H9 (cell line): ENCODE measurements at regions not wholly inside any gene's neighbourhood (a gene's known extent, or its start where the extent isn't known, plus 50 kb on each side); places are given as distances from the start of the nearest gene placed in this dataset.

Experiments used
- DNase-seq: peaks from one replicate; pipeline ENCODE4 v3.0.0-alpha.2; 2017
- H2AFZ ChIP-seq: one replicate; pipeline ENCODE4 v1.6.1; 2013; ENCODE audit warnings: mild to moderate bottlenecking, low read length, control low read depth, moderate library complexity
- H2AK5ac ChIP-seq: 2 replicates; pipeline ENCODE4 v1.6.1; 2013; ENCODE audit warnings: low read length, control low read depth, mixed read lengths; ENCODE audit not compliant: insufficient read length
- H2BK120ac ChIP-seq: one replicate; pipeline ENCODE4 v1.6.1; 2013; ENCODE audit warnings: low read depth, mild to moderate bottlenecking, low read length, control low read depth, inconsistent platforms; ENCODE audit not compliant: poor library complexity, severe bottlenecking
- H2BK12ac ChIP-seq: 2 replicates; pipeline ENCODE4 v1.6.1; 2013; ENCODE audit warnings: low read length, control low read depth, mixed read lengths, low read depth; ENCODE audit not compliant: insufficient read length
- H2BK15ac ChIP-seq: 2 replicates; pipeline ENCODE4 v1.6.1; 2013; ENCODE audit warnings: low read depth, low read length, control low read depth
- H2BK20ac ChIP-seq: one replicate; pipeline ENCODE4 v1.6.1; 2013; ENCODE audit warnings: low read depth, mild to moderate bottlenecking, low read length, control low read depth, inconsistent platforms; ENCODE audit not compliant: poor library complexity, severe bottlenecking
- H2BK5ac ChIP-seq: 2 replicates; pipeline ENCODE4 v1.6.1; 2013; ENCODE audit warnings: low read length, control low read depth, mixed read lengths; ENCODE audit not compliant: insufficient read length
- H3K14ac ChIP-seq: 2 replicates; pipeline ENCODE4 v1.6.1; 2013; ENCODE audit warnings: low read length, control low read depth; ENCODE audit not compliant: insufficient read depth
- H3K18ac ChIP-seq: 2 replicates; pipeline ENCODE4 v1.6.1; 2013; ENCODE audit warnings: low read depth, mild to moderate bottlenecking, mixed read lengths, low read length, control low read depth; ENCODE audit not compliant: insufficient read length
- H3K23ac ChIP-seq: 2 replicates; pipeline ENCODE4 v1.6.1; 2013; ENCODE audit warnings: low read length, control low read depth, mixed read lengths, low read depth; ENCODE audit not compliant: insufficient read length
- H3K23me2 ChIP-seq: 2 replicates; pipeline ENCODE4 v1.6.1; 2013; ENCODE audit warnings: low read depth, mild to moderate bottlenecking, mixed read lengths, low read length, control low read depth; ENCODE audit not compliant: insufficient read length, poor library complexity, severe bottlenecking
- H3K27ac ChIP-seq: 2 replicates; pipeline ENCODE4 v1.5.1; 2013; ENCODE audit warnings: low read length, control low read depth, mixed read lengths, low read depth; ENCODE audit not compliant: insufficient read length
- H3K27me3 ChIP-seq: 2 replicates; pipeline ENCODE4 v1.6.1; 2013; ENCODE audit warnings: low read length, control low read depth, inconsistent platforms; ENCODE audit not compliant: insufficient read depth
- H3K4ac ChIP-seq: 2 replicates; pipeline ENCODE4 v1.6.1; 2013; ENCODE audit warnings: low read depth, mild to moderate bottlenecking, control low read depth, inconsistent platforms, low read length, moderate library complexity
- H3K4me1 ChIP-seq: 2 replicates; pipeline ENCODE4 v1.6.1; 2013; ENCODE audit warnings: low read length, control low read depth, inconsistent platforms; ENCODE audit not compliant: insufficient read depth
- H3K4me2 ChIP-seq: 2 replicates; pipeline ENCODE4 v1.6.1; 2013; ENCODE audit warnings: low read length, control low read depth, mixed read lengths; ENCODE audit not compliant: insufficient read length, insufficient read depth
- H3K56ac ChIP-seq: 2 replicates; pipeline ENCODE4 v1.6.1; 2013; ENCODE audit warnings: low read depth, mild to moderate bottlenecking, mixed read lengths, low read length, control low read depth; ENCODE audit not compliant: insufficient read length
- H3K79me1 ChIP-seq: 2 replicates; pipeline ENCODE4 v1.6.1; 2013; ENCODE audit warnings: low read depth, mild to moderate bottlenecking, moderate library complexity, low read length, control low read depth, inconsistent platforms; ENCODE audit not compliant: insufficient read depth, poor library complexity, severe bottlenecking
- H3K79me2 ChIP-seq: 2 replicates; pipeline ENCODE4 v1.6.1; 2013; ENCODE audit warnings: low read length, control low read depth, inconsistent platforms; ENCODE audit not compliant: insufficient read depth
- H3K9ac ChIP-seq: 2 replicates; pipeline ENCODE4 v1.6.1; 2013; ENCODE audit warnings: low read length, control low read depth, mixed read lengths; ENCODE audit not compliant: insufficient read length; ENCODE audit errors: extremely low read depth
- H3K9me3 ChIP-seq: one replicate; pipeline ENCODE4 v1.6.1; 2013; ENCODE audit warnings: low read depth, low read length, inconsistent platforms; ENCODE audit not compliant: control insufficient read depth
- H3T11ph ChIP-seq: one replicate; pipeline ENCODE4 v1.6.1; 2013; ENCODE audit warnings: mild to moderate bottlenecking, low read length, control low read depth, inconsistent platforms
- H4K20me1 ChIP-seq: one replicate; pipeline ENCODE4 v1.6.1; 2013; ENCODE audit not compliant: control insufficient read depth, insufficient read length, insufficient read depth
- H4K5ac ChIP-seq: 2 replicates; pipeline ENCODE4 v1.6.1; 2013; ENCODE audit warnings: low read depth, mild to moderate bottlenecking, mixed read lengths, low read length, control low read depth; ENCODE audit not compliant: insufficient read length
- H4K8ac ChIP-seq: replicated peaks from 2 replicates; pipeline ENCODE4 v1.6.1; 2013; ENCODE audit warnings: low read length, control low read depth, mixed read lengths, low read depth; ENCODE audit not compliant: insufficient read length
- H4K91ac ChIP-seq: 2 replicates; pipeline ENCODE4 v1.6.1; 2013; ENCODE audit warnings: low read depth, mild to moderate bottlenecking, moderate library complexity, mixed read lengths, low read length, control low read depth; ENCODE audit not compliant: insufficient read length
- H3K27ac Mint-ChIP-seq, 3 experiments: 2 replicates in 2 of 3; 3 replicates in 1 of 3; pipeline ENCODE4 v1.8.0; 2020 to 2021; ENCODE audit warnings: mixed read lengths in 3 of 3, mild to moderate bottlenecking in 1 of 3, moderate library complexity in 1 of 3
- H3K27me3 Mint-ChIP-seq: 2 replicates; pipeline ENCODE4 v1.8.0; 2021; ENCODE audit warnings: low read depth, mild to moderate bottlenecking, moderate library complexity, mixed read lengths
- H3K36me3 Mint-ChIP-seq, 3 experiments: 2 replicates in 2 of 3; 3 replicates in 1 of 3; pipeline ENCODE4 v1.8.0; 2020 to 2021; ENCODE audit warnings: low read depth in 3 of 3, mixed read lengths in 3 of 3; ENCODE audit not compliant: insufficient read depth in 1 of 3
- H3K4me1 Mint-ChIP-seq, 2 experiments: 2 replicates each; pipeline ENCODE4 v1.8.0; 2020; ENCODE audit warnings: mixed read lengths in 2 of 2
- H3K4me3 Mint-ChIP-seq, 2 experiments: 2 replicates in 1 of 2; 3 replicates in 1 of 2; pipeline ENCODE4 v1.8.0; 2020 to 2021; ENCODE audit warnings: mild to moderate bottlenecking in 2 of 2, mixed read lengths in 2 of 2, moderate library complexity in 1 of 2
- H3K9me3 Mint-ChIP-seq, 2 experiments: 2 replicates in 1 of 2; 3 replicates in 1 of 2; pipeline ENCODE4 v1.8.0; 2020; ENCODE audit warnings: mild to moderate bottlenecking in 2 of 2, mixed read lengths in 2 of 2, moderate library complexity in 1 of 2
- CTCF ChIP-seq: fragments of 200-600 bp; sonication (generic); conservative IDR thresholded peaks from 3 replicates; pipeline ENCODE4 v1.8.0; 2021; ENCODE audit warnings: antibody characterized with exemption, mild to moderate bottlenecking
- WGBS: extraction: QIAGEN DNeasy Blood & Tissue Kit; methylation state at CpG from one replicate; pipeline ENCODE4 v1.1.7; 2013; ENCODE audit warnings: missing lambda C conversion rate, low lambda C conversion rate, mixed read lengths; ENCODE audit not compliant: insufficient read length; ENCODE audit errors: extremely low coverage; 5-methylcytosine and 5-hydroxymethylcytosine counted together

GRCh38 chr1:220363196-220363837 is 91.1 kb upstream of the RAB3GAP2 start:
- no CpG with 5 or more reads among the region's 5 CpGs for WGBS
- Histone ChIP-seq H3K79me1 (no peaks in the 10 kb centered on the region), H3K4ac (no peak overlapping the region), H4K20me1 (no peaks in the 10 kb centered on the region), H3K4me1 (no peaks in the 10 kb centered on the region; the same call in 1 of the 2 replicates), H2BK15ac (no peak overlapping the region), H3K56ac (no peak overlapping the region), H2BK5ac (no peak overlapping the region), H2AK5ac (no peak overlapping the region), H3K27ac (no peak overlapping the region), H3T11ph (no peak overlapping the region), H3K4me2 (no peak overlapping the region), H3K9ac (no peak overlapping the region), H3K9me3 (no peaks in the 10 kb centered on the region), H4K5ac (no peak overlapping the region), H4K8ac (no peak overlapping the region), H2BK12ac (no peak overlapping the region), H3K27me3 (no peaks in the 10 kb centered on the region), H3K14ac (no peak overlapping the region), H3K79me2 (no peaks in the 10 kb centered on the region), H3K23me2 (no peaks in the 10 kb centered on the region), H4K91ac (no peak overlapping the region), H2AFZ (no peak overlapping the region), H2BK20ac (no peak overlapping the region), H3K23ac (no peak overlapping the region), H3K18ac (no peak overlapping the region), H2BK120ac (no peak overlapping the region)
- Mint-ChIP-seq H3K4me1 (peaks cover 19 to 21% of the 10 kb centered on the region in 2 experiments), H3K27me3 (no peaks in the 10 kb centered on the region), H3K27ac (no peak overlapping the region; a peak in 1 of 7 replicates), H3K36me3 (peaks cover 0 to 3% (median 0%) of the 10 kb centered on the region in 3 experiments; a peak in 1 of 7 replicates), H3K4me3 (no peak overlapping the region), H3K9me3 (peaks cover 0 to 4% of the 10 kb centered on the region in 2 experiments; a peak in 2 of 5 replicates)
- DNase-seq, result no peak
- TF ChIP-seq CTCF, result no peak
